ENCODE measurements at regions not wholly inside any gene's neighbourhood (a gene's known extent, or its start where the extent isn't known, plus 50 kb on each side); places are given as distances from the start of the nearest gene placed in this dataset.

GRCh38 chr21:16640297-16641027, 872.4 kb upstream of the CXADR start:
- no peak for TF ChIP-seq CTCF (IDR thresholded peaks at IDR 0.05; ENCODE audit: poor library complexity, severe bottlenecking)
- Histone ChIP-seq H3K27ac (ENCODE audit: poor library complexity, severe bottlenecking) (no peak overlapping the region), H3K36me3 (ENCODE audit: low read depth) (no peaks in the 10 kb centered on the region), H3K4me1 (ENCODE audit: insufficient read depth, poor library complexity, severe bottlenecking) (no peaks in the 10 kb centered on the region), H3K4me3 (ENCODE audit: severe bottlenecking) (no peak overlapping the region), H3K9me3 (ENCODE audit: severe bottlenecking) (no peaks in the 10 kb centered on the region), H3K27me3 (ENCODE audit: insufficient read depth, poor library complexity, severe bottlenecking) (peaks cover 3% of the 10 kb centered on the region)
- no peak for DNase-seq (ENCODE audit: low spot score)
- no peak for ATAC-seq (ENCODE audit: low read depth)

- DNase-seq (ENCODE audit: low spot score) (no peak), ATAC-seq (ENCODE audit: low read depth) (no peak)
- no peak for TF ChIP-seq CTCF (IDR thresholded peaks at IDR 0.05; ENCODE audit: poor library complexity, severe bottlenecking)
Measured at GRCh38 chr21:16642353-16642752, 870.5 kb upstream of the CXADR start.

GRCh38 chr21:16644685-16645084, 868.2 kb upstream of the CXADR start:
- H3K4me1 ChIP-seq (ENCODE audit: insufficient read depth, poor library complexity, severe bottlenecking) = no peaks in the 10 kb centered on the region
- ATAC-seq (ENCODE audit: low read depth) (no peak), DNase-seq (ENCODE audit: low spot score) (no peak)
- H3K9me3 ChIP-seq (ENCODE audit: severe bottlenecking) = no peaks in the 10 kb centered on the region
- no peak for TF ChIP-seq CTCF (IDR thresholded peaks at IDR 0.05; ENCODE audit: poor library complexity, severe bottlenecking)
- H3K27me3 ChIP-seq (ENCODE audit: insufficient read depth, poor library complexity, severe bottlenecking) = peaks cover 3% of the 10 kb centered on the region
- H3K4me3 ChIP-seq (ENCODE audit: severe bottlenecking) = no peak overlapping the region
- no peaks in the 10 kb centered on the region for H3K36me3 ChIP-seq (ENCODE audit: low read depth)
- H3K27ac ChIP-seq (ENCODE audit: poor library complexity, severe bottlenecking) = no peak overlapping the region

More at GRCh38 chr21:16642353-16642752, 870.5 kb upstream of the CXADR start:
- Histone ChIP-seq H3K27me3 (ENCODE audit: insufficient read depth, poor library complexity, severe bottlenecking) (peaks cover 3% of the 10 kb centered on the region), H3K36me3 (ENCODE audit: low read depth) (no peaks in the 10 kb centered on the region), H3K27ac (ENCODE audit: poor library complexity, severe bottlenecking) (no peak overlapping the region), H3K4me3 (ENCODE audit: severe bottlenecking) (no peak overlapping the region), H3K9me3 (ENCODE audit: severe bottlenecking) (no peaks in the 10 kb centered on the region), H3K4me1 (ENCODE audit: insufficient read depth, poor library complexity, severe bottlenecking) (no peaks in the 10 kb centered on the region)

- DNase-seq (ENCODE audit: low spot score) (no peak), ATAC-seq (ENCODE audit: low read depth) (no peak)
Measured at GRCh38 chr21:16650714-16651366, 862.0 kb upstream of the CXADR start.

More at GRCh38 chr21:16650714-16651366, 862.0 kb upstream of the CXADR start:
- Histone ChIP-seq H3K4me1 (ENCODE audit: insufficient read depth, poor library complexity, severe bottlenecking) (no peaks in the 10 kb centered on the region), H3K4me3 (ENCODE audit: severe bottlenecking) (no peak overlapping the region), H3K9me3 (ENCODE audit: severe bottlenecking) (no peaks in the 10 kb centered on the region), H3K36me3 (ENCODE audit: low read depth) (no peaks in the 10 kb centered on the region), H3K27me3 (ENCODE audit: insufficient read depth, poor library complexity, severe bottlenecking) (no peaks in the 10 kb centered on the region), H3K27ac (ENCODE audit: poor library complexity, severe bottlenecking) (no peak overlapping the region)
- no peak for TF ChIP-seq CTCF (IDR thresholded peaks at IDR 0.05; ENCODE audit: poor library complexity, severe bottlenecking)

Measured in RWPE2 (cell line).